ENCODE measurements at regions not wholly inside any gene's neighbourhood (a gene's known extent, or its start where the extent isn't known, plus 50 kb on each side); places are given as distances from the start of the nearest gene placed in this dataset.

- Histone ChIP-seq H3K27ac (ENCODE audit: extremely low read depth, low read depth, low read length) (no peak overlapping the region), H3K36me3 (ENCODE audit: control insufficient read depth in 2 of 2, insufficient read depth in 1 of 2, low read length in 2 of 2) (no peaks in the 10 kb centered on the region), H3K4me3 (ENCODE audit: low read depth, low read length) (no peak overlapping the region), H3K4me1 (ENCODE audit: control insufficient read depth, insufficient read depth, low read length) (no peaks in the 10 kb centered on the region), H3K9me3 (ENCODE audit: control insufficient read depth, insufficient read depth, low read depth, low read length) (no peaks in the 10 kb centered on the region)
- no peak for TF ChIP-seq ZNF362 (tag by site-specific recombination; IDR thresholded peaks at IDR 0.05)
- no peak for TF ChIP-seq ZNF19 (tag by site-specific recombination; IDR thresholded peaks at IDR 0.05; ENCODE audit: low read depth)
- TF ChIP-seq ZSCAN4 (tag by site-specific recombination; IDR thresholded peaks at IDR 0.05) = no peak
- no peak for TF ChIP-seq ZIC2 (tag by site-specific recombination; IDR thresholded peaks at IDR 0.05)
- TF ChIP-seq ZBTB10 (tag by site-specific recombination; IDR thresholded peaks at IDR 0.05) = no peak
- no peak for TF ChIP-seq ZNF513 (tag by site-specific recombination; IDR thresholded peaks at IDR 0.05)
- TF ChIP-seq BCL11A (tag by site-specific recombination; IDR thresholded peaks at IDR 0.05; ENCODE audit: low read depth) = no peak
- TF ChIP-seq ZNF394 (tag by site-specific recombination; IDR thresholded peaks at IDR 0.05; ENCODE audit: borderline replicate concordance) = no peak
- no peak for TF ChIP-seq ZBTB44 (tag by site-specific recombination; IDR thresholded peaks at IDR 0.05)
- no peak for TF ChIP-seq ZNF792 (tag by site-specific recombination; IDR thresholded peaks at IDR 0.05)
- no peak for TF ChIP-seq ZNF510 (tag by site-specific recombination; IDR thresholded peaks at IDR 0.05; ENCODE audit: insufficient replicate concordance)
- ChIA-PET CTCF (interaction anchor here (1.2 kb wide), 1 partner anchor 13 kb away, joined by 4 read pairs; no protein-coding TSS in a partner anchor), POLR2A (no interaction called here)
Observed at GRCh38 chr3:66828303-66828702, 169.8 kb upstream of the KBTBD8 start.

- TF ChIP-seq ZNF571 (tag by site-specific recombination; IDR thresholded peaks at IDR 0.05) (no peak), ZNF114 (tag by site-specific recombination; IDR thresholded peaks at IDR 0.05) (no peak), PBX3 (CRISPR knock-in tag; IDR thresholded peaks at IDR 0.05) (no peak), ZNF510 (tag by site-specific recombination; IDR thresholded peaks at IDR 0.05; ENCODE audit: insufficient replicate concordance) (no peak)
- ChIA-PET CTCF (interaction anchor here (1.5 kb wide), 1 partner anchor 576 kb away, joined by 4 read pairs; no protein-coding TSS in a partner anchor), POLR2A (no interaction called here)
- Histone ChIP-seq H3K27ac (ENCODE audit: extremely low read depth, low read depth, low read length) (no peak overlapping the region), H3K9me3 (ENCODE audit: control insufficient read depth, insufficient read depth, low read depth, low read length) (no peaks in the 10 kb centered on the region), H3K4me3 (ENCODE audit: low read depth, low read length) (no peak overlapping the region), H3K36me3 (ENCODE audit: control insufficient read depth in 2 of 2, insufficient read depth in 1 of 2, low read length in 2 of 2) (no peaks in the 10 kb centered on the region), H3K4me1 (ENCODE audit: control insufficient read depth, insufficient read depth, low read length) (no peaks in the 10 kb centered on the region)
Observed at GRCh38 chr3:66830301-66830700, 167.8 kb upstream of the KBTBD8 start.

Data from HEK293 (cell line).